GM23338 (cell line): ENCODE measurements at regions not wholly inside any gene's neighbourhood (a gene's known extent, or its start where the extent isn't known, plus 50 kb on each side); places are given as distances from the start of the nearest gene placed in this dataset.

Experiments used
- ATAC-seq: fragments of 200-7000 bp; cut with Tn5 transposase; 3 replicates; pipeline ENCODE4 v1.9.1; 2020
- DNase-seq: peaks from one replicate; pipeline ENCODE4 v3.0.0-alpha.2; 2015; ENCODE audit warnings: low spot score
- H2AFZ ChIP-seq: fragments of 200-600 bp; sonication (generic); 2 replicates; pipeline ENCODE4 v1.8.0; 2016; ENCODE audit warnings: antibody characterized with exemption, mild to moderate bottlenecking, moderate library complexity
- H3F3A ChIP-seq: fragments of 200-600 bp; sonication (generic); replicated peaks from 2 replicates; pipeline ENCODE4 v1.8.0; 2017; ENCODE audit warnings: antibody characterized with exemption, mixed run types, low read depth
- H3K27ac ChIP-seq: fragments of 200-600 bp; sonication (generic); 2 replicates; pipeline ENCODE4 v1.6.1; 2016; ENCODE audit warnings: low read depth
- H3K27me3 ChIP-seq: fragments of 200-600 bp; sonication (generic); 2 replicates; pipeline ENCODE4 v1.8.0; 2016; ENCODE audit warnings: mild to moderate bottlenecking, mixed run types, moderate library complexity; ENCODE audit not compliant: insufficient read depth
- H3K36me3 ChIP-seq: fragments of 200-600 bp; sonication (generic); 2 replicates; pipeline ENCODE4 v1.8.0; 2016; ENCODE audit warnings: mild to moderate bottlenecking; ENCODE audit not compliant: insufficient read depth
- H3K4me1 ChIP-seq: fragments of 200-600 bp; sonication (generic); 2 replicates; pipeline ENCODE4 v1.8.0; 2016; ENCODE audit warnings: mild to moderate bottlenecking, moderate library complexity; ENCODE audit not compliant: insufficient read depth
- H3K4me2 ChIP-seq: fragments of 200-600 bp; sonication (generic); 2 replicates; pipeline ENCODE4 v1.7.1; 2017; ENCODE audit warnings: mixed run types
- H3K4me3 ChIP-seq: fragments of 200-600 bp; sonication (generic); 2 replicates; pipeline ENCODE4 v1.6.1; 2016; ENCODE audit warnings: mixed run types
- H3K79me2 ChIP-seq: fragments of 200-600 bp; sonication (generic); replicated peaks from 2 replicates; pipeline ENCODE4 v1.8.0; 2017; ENCODE audit warnings: mild to moderate bottlenecking; ENCODE audit not compliant: insufficient read depth
- H3K9me2 ChIP-seq: fragments of 200-600 bp; sonication (generic); 2 replicates; pipeline ENCODE4 v1.8.0; 2017; ENCODE audit not compliant: insufficient read depth
- H4K20me1 ChIP-seq: fragments of 200-600 bp; sonication (generic); replicated peaks from 2 replicates; pipeline ENCODE4 v1.8.0; 2017; ENCODE audit warnings: mild to moderate bottlenecking; ENCODE audit not compliant: insufficient read depth
- H3K27ac Mint-ChIP-seq: 2 replicates; pipeline ENCODE4 v1.8.0; 2020; ENCODE audit warnings: inconsistent platforms, mild to moderate bottlenecking, moderate library complexity, mixed read lengths
- H3K27me3 Mint-ChIP-seq: 3 replicates; pipeline ENCODE4 v1.8.0; 2022; ENCODE audit warnings: low read depth, mild to moderate bottlenecking, moderate library complexity, mixed read lengths, inconsistent platforms; ENCODE audit not compliant: insufficient read depth, poor library complexity
- H3K36me3 Mint-ChIP-seq: 3 replicates; pipeline ENCODE4 v1.8.0; 2021; ENCODE audit warnings: low read depth, mild to moderate bottlenecking, inconsistent platforms, moderate library complexity, mixed read lengths
- H3K4me1 Mint-ChIP-seq: 3 replicates; pipeline ENCODE4 v1.8.0; 2020; ENCODE audit warnings: mild to moderate bottlenecking, inconsistent platforms, mixed read lengths
- H3K4me3 Mint-ChIP-seq: 3 replicates; pipeline ENCODE4 v1.8.0; 2021; ENCODE audit warnings: moderate library complexity, mild to moderate bottlenecking, inconsistent platforms, mixed read lengths
- H3K9me3 Mint-ChIP-seq: 3 replicates; pipeline ENCODE4 v1.8.0; 2020; ENCODE audit warnings: moderate library complexity, mild to moderate bottlenecking, inconsistent platforms, mixed read lengths
- CREB1 ChIP-seq: fragments of 250-450 bp; sonication (Bioruptor Pico); IDR thresholded peaks from 2 replicates; pipeline ENCODE4 v1.5.0; 2020; ENCODE audit warnings: low read depth, mild to moderate bottlenecking, moderate library complexity
- EZH2 ChIP-seq: fragments of 200-600 bp; sonication (generic); IDR thresholded peaks from one replicate; pipeline ENCODE4 v1.8.0; 2017; ENCODE audit warnings: antibody characterized with exemption, mild to moderate bottlenecking, low read depth; ENCODE audit not compliant: unreplicated experiment
- JUNB ChIP-seq: IDR thresholded peaks from one replicate; pipeline ENCODE4 v1.6.1; 2016; ENCODE audit warnings: antibody characterized with exemption; ENCODE audit not compliant: unreplicated experiment
- NANOG ChIP-seq: IDR thresholded peaks from 2 replicates; pipeline ENCODE4 v1.6.1; 2016; ENCODE audit warnings: antibody characterized with exemption, borderline replicate concordance
- POLR2AphosphoS5 ChIP-seq: IDR thresholded peaks from 2 replicates; pipeline ENCODE4 v1.6.1; 2016; ENCODE audit warnings: antibody characterized with exemption, low read depth
- STAT1 ChIP-seq: IDR thresholded peaks from one replicate; pipeline ENCODE4 v1.6.1; 2016; ENCODE audit warnings: antibody characterized with exemption; ENCODE audit not compliant: unreplicated experiment
- ZNF114 ChIP-seq: fragments of 250-450 bp; sonication (Bioruptor Pico); IDR thresholded peaks from 2 replicates; pipeline ENCODE4 v1.5.0; 2020; ENCODE audit warnings: mild to moderate bottlenecking, moderate library complexity
- ZNF331 ChIP-seq: fragments of 250-450 bp; sonication (Bioruptor Pico); IDR thresholded peaks from 2 replicates; pipeline ENCODE4 v1.5.0; 2020; ENCODE audit warnings: low read depth, mild to moderate bottlenecking, moderate library complexity
- TF ChIP-seq, protein P1 (sequence below): IDR thresholded peaks from one replicate; pipeline ENCODE4 v1.6.1; 2018; ENCODE audit warnings: antibody characterized with exemption; ENCODE audit not compliant: unreplicated experiment
- TF ChIP-seq, protein P2 (sequence below): fragments of 250-450 bp; sonication (Bioruptor Pico); IDR thresholded peaks from 2 replicates; pipeline ENCODE4 v1.5.0; 2020; ENCODE audit warnings: mild to moderate bottlenecking, moderate library complexity

DNA sequence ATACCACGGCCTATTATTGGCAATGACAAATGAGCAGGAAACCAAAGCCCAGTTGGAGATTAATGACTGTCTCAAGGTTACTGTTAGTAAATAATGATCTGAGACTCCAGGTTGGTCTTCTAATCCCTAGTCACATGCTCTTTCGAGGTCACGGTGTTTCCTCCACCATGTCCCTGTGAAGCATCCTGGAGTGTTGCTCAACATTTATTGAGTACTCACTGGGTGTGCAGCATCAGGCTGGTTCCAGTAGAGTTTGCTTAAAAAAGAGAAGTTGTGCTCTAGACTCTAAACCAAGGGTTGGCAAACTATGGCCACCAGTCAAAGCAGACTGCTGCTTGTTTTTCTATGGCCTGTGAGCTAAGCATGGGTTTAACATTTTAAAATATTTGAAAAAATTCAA, 263.8 kb upstream of the ATP5MC3 start:
- Histone ChIP-seq H3K27ac (no peak overlapping the region), H3K4me2 (no peak overlapping the region), H3K4me3 (no peak overlapping the region), H2AFZ (peak overlapping the region; percentile 56; the same call in 1 of the 2 replicates), H3K4me1 (peaks cover 16% of the 10 kb centered on the region), H3F3A (no peaks in the 10 kb centered on the region), H3K9me2 (no peaks in the 10 kb centered on the region), H3K27me3 (no peaks in the 10 kb centered on the region), H3K36me3 (no peaks in the 10 kb centered on the region), H3K79me2 (no peaks in the 10 kb centered on the region), H4K20me1 (no peaks in the 10 kb centered on the region)
- peaks cover 26% of the 10 kb centered on the region for H3K4me1 Mint-ChIP-seq
- no peak overlapping the region for H3K4me3 Mint-ChIP-seq
- peaks cover 2% of the 10 kb centered on the region for H3K27me3 Mint-ChIP-seq
- ATAC-seq (no peak), DNase-seq (no peak)
- no peak overlapping the region for H3K27ac Mint-ChIP-seq
- H3K36me3 Mint-ChIP-seq = no peaks in the 10 kb centered on the region
- TF ChIP-seq STAT1 (no peak), ZNF114 (CRISPR knock-in tag) (no peak), JUNB (no peak), CREB1 (CRISPR knock-in tag) (no peak), ZNF331 (no peak), NANOG (no peak), EZH2 (no peak), POLR2AphosphoS5 (no peak)
- TF ChIP-seq, protein P1, sequence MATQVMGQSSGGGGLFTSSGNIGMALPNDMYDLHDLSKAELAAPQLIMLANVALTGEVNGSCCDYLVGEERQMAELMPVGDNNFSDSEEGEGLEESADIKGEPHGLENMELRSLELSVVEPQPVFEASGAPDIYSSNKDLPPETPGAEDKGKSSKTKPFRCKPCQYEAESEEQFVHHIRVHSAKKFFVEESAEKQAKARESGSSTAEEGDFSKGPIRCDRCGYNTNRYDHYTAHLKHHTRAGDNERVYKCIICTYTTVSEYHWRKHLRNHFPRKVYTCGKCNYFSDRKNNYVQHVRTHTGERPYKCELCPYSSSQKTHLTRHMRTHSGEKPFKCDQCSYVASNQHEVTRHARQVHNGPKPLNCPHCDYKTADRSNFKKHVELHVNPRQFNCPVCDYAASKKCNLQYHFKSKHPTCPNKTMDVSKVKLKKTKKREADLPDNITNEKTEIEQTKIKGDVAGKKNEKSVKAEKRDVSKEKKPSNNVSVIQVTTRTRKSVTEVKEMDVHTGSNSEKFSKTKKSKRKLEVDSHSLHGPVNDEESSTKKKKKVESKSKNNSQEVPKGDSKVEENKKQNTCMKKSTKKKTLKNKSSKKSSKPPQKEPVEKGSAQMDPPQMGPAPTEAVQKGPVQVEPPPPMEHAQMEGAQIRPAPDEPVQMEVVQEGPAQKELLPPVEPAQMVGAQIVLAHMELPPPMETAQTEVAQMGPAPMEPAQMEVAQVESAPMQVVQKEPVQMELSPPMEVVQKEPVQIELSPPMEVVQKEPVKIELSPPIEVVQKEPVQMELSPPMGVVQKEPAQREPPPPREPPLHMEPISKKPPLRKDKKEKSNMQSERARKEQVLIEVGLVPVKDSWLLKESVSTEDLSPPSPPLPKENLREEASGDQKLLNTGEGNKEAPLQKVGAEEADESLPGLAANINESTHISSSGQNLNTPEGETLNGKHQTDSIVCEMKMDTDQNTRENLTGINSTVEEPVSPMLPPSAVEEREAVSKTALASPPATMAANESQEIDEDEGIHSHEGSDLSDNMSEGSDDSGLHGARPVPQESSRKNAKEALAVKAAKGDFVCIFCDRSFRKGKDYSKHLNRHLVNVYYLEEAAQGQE = no peak
- TF ChIP-seq, protein P2, sequence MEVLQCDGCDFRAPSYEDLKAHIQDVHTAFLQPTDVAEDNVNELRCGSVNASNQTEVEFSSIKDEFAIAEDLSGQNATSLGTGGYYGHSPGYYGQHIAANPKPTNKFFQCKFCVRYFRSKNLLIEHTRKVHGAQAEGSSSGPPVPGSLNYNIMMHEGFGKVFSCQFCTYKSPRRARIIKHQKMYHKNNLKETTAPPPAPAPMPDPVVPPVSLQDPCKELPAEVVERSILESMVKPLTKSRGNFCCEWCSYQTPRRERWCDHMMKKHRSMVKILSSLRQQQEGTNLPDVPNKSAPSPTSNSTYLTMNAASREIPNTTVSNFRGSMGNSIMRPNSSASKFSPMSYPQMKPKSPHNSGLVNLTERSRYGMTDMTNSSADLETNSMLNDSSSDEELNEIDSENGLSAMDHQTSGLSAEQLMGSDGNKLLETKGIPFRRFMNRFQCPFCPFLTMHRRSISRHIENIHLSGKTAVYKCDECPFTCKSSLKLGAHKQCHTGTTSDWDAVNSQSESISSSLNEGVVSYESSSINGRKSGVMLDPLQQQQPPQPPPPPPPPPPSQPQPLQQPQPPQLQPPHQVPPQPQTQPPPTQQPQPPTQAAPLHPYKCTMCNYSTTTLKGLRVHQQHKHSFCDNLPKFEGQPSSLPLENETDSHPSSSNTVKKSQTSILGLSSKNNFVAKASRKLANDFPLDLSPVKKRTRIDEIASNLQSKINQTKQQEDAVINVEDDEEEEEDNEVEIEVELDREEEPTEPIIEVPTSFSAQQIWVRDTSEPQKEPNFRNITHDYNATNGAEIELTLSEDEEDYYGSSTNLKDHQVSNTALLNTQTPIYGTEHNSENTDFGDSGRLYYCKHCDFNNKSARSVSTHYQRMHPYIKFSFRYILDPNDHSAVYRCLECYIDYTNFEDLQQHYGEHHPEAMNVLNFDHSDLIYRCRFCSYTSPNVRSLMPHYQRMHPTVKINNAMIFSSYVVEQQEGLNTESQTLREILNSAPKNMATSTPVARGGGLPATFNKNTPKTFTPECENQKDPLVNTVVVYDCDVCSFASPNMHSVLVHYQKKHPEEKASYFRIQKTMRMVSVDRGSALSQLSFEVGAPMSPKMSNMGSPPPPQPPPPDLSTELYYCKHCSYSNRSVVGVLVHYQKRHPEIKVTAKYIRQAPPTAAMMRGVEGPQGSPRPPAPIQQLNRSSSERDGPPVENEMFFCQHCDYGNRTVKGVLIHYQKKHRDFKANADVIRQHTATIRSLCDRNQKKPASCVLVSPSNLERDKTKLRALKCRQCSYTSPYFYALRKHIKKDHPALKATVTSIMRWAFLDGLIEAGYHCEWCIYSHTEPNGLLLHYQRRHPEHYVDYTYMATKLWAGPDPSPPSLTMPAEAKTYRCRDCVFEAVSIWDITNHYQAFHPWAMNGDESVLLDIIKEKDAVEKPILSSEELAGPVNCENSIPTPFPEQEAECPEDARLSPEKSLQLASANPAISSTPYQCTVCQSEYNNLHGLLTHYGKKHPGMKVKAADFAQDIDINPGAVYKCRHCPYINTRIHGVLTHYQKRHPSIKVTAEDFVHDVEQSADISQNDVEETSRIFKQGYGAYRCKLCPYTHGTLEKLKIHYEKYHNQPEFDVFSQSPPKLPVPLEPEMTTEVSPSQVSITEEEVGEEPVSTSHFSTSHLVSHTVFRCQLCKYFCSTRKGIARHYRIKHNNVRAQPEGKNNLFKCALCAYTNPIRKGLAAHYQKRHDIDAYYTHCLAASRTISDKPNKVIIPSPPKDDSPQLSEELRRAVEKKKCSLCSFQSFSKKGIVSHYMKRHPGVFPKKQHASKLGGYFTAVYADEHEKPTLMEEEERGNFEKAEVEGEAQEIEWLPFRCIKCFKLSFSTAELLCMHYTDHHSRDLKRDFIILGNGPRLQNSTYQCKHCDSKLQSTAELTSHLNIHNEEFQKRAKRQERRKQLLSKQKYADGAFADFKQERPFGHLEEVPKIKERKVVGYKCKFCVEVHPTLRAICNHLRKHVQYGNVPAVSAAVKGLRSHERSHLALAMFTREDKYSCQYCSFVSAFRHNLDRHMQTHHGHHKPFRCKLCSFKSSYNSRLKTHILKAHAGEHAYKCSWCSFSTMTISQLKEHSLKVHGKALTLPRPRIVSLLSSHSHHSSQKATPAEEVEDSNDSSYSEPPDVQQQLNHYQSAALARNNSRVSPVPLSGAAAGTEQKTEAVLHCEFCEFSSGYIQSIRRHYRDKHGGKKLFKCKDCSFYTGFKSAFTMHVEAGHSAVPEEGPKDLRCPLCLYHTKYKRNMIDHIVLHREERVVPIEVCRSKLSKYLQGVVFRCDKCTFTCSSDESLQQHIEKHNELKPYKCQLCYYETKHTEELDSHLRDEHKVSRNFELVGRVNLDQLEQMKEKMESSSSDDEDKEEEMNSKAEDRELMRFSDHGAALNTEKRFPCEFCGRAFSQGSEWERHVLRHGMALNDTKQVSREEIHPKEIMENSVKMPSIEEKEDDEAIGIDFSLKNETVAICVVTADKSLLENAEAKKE (CRISPR knock-in tag) = no peak
- no peaks in the 10 kb centered on the region for H3K9me3 Mint-ChIP-seq
